H9 (cell line): ENCODE measurements at regions not wholly inside any gene's neighbourhood (a gene's known extent, or its start where the extent isn't known, plus 50 kb on each side); places are given as distances from the start of the nearest gene placed in this dataset.

ENCODE experiments used
- DNase-seq: peaks from one replicate; pipeline ENCODE4 v3.0.0-alpha.2; 2017
- H2AFZ ChIP-seq: one replicate; pipeline ENCODE4 v1.6.1; 2013; ENCODE audit warnings: mild to moderate bottlenecking, low read length, control low read depth, moderate library complexity
- H2AK5ac ChIP-seq: 2 replicates; pipeline ENCODE4 v1.6.1; 2013; ENCODE audit warnings: low read length, control low read depth, mixed read lengths; ENCODE audit not compliant: insufficient read length
- H2BK120ac ChIP-seq: one replicate; pipeline ENCODE4 v1.6.1; 2013; ENCODE audit warnings: low read depth, mild to moderate bottlenecking, low read length, control low read depth, inconsistent platforms; ENCODE audit not compliant: poor library complexity, severe bottlenecking
- H2BK12ac ChIP-seq: 2 replicates; pipeline ENCODE4 v1.6.1; 2013; ENCODE audit warnings: low read length, control low read depth, mixed read lengths, low read depth; ENCODE audit not compliant: insufficient read length
- H2BK15ac ChIP-seq: 2 replicates; pipeline ENCODE4 v1.6.1; 2013; ENCODE audit warnings: low read depth, low read length, control low read depth
- H2BK20ac ChIP-seq: one replicate; pipeline ENCODE4 v1.6.1; 2013; ENCODE audit warnings: low read depth, mild to moderate bottlenecking, low read length, control low read depth, inconsistent platforms; ENCODE audit not compliant: poor library complexity, severe bottlenecking
- H2BK5ac ChIP-seq: 2 replicates; pipeline ENCODE4 v1.6.1; 2013; ENCODE audit warnings: low read length, control low read depth, mixed read lengths; ENCODE audit not compliant: insufficient read length
- H3K14ac ChIP-seq: 2 replicates; pipeline ENCODE4 v1.6.1; 2013; ENCODE audit warnings: low read length, control low read depth; ENCODE audit not compliant: insufficient read depth
- H3K18ac ChIP-seq: 2 replicates; pipeline ENCODE4 v1.6.1; 2013; ENCODE audit warnings: low read depth, mild to moderate bottlenecking, mixed read lengths, low read length, control low read depth; ENCODE audit not compliant: insufficient read length
- H3K23ac ChIP-seq: 2 replicates; pipeline ENCODE4 v1.6.1; 2013; ENCODE audit warnings: low read length, control low read depth, mixed read lengths, low read depth; ENCODE audit not compliant: insufficient read length
- H3K23me2 ChIP-seq: 2 replicates; pipeline ENCODE4 v1.6.1; 2013; ENCODE audit warnings: low read depth, mild to moderate bottlenecking, mixed read lengths, low read length, control low read depth; ENCODE audit not compliant: insufficient read length, poor library complexity, severe bottlenecking
- H3K27ac ChIP-seq: 2 replicates; pipeline ENCODE4 v1.5.1; 2013; ENCODE audit warnings: low read length, control low read depth, mixed read lengths, low read depth; ENCODE audit not compliant: insufficient read length
- H3K27me3 ChIP-seq: 2 replicates; pipeline ENCODE4 v1.6.1; 2013; ENCODE audit warnings: low read length, control low read depth, inconsistent platforms; ENCODE audit not compliant: insufficient read depth
- H3K4ac ChIP-seq: 2 replicates; pipeline ENCODE4 v1.6.1; 2013; ENCODE audit warnings: low read depth, mild to moderate bottlenecking, control low read depth, inconsistent platforms, low read length, moderate library complexity
- H3K4me1 ChIP-seq: 2 replicates; pipeline ENCODE4 v1.6.1; 2013; ENCODE audit warnings: low read length, control low read depth, inconsistent platforms; ENCODE audit not compliant: insufficient read depth
- H3K4me2 ChIP-seq: 2 replicates; pipeline ENCODE4 v1.6.1; 2013; ENCODE audit warnings: low read length, control low read depth, mixed read lengths; ENCODE audit not compliant: insufficient read length, insufficient read depth
- H3K56ac ChIP-seq: 2 replicates; pipeline ENCODE4 v1.6.1; 2013; ENCODE audit warnings: low read depth, mild to moderate bottlenecking, mixed read lengths, low read length, control low read depth; ENCODE audit not compliant: insufficient read length
- H3K79me1 ChIP-seq: 2 replicates; pipeline ENCODE4 v1.6.1; 2013; ENCODE audit warnings: low read depth, mild to moderate bottlenecking, moderate library complexity, low read length, control low read depth, inconsistent platforms; ENCODE audit not compliant: insufficient read depth, poor library complexity, severe bottlenecking
- H3K79me2 ChIP-seq: 2 replicates; pipeline ENCODE4 v1.6.1; 2013; ENCODE audit warnings: low read length, control low read depth, inconsistent platforms; ENCODE audit not compliant: insufficient read depth
- H3K9ac ChIP-seq: 2 replicates; pipeline ENCODE4 v1.6.1; 2013; ENCODE audit warnings: low read length, control low read depth, mixed read lengths; ENCODE audit not compliant: insufficient read length; ENCODE audit errors: extremely low read depth
- H3K9me3 ChIP-seq: one replicate; pipeline ENCODE4 v1.6.1; 2013; ENCODE audit warnings: low read depth, low read length, inconsistent platforms; ENCODE audit not compliant: control insufficient read depth
- H3T11ph ChIP-seq: one replicate; pipeline ENCODE4 v1.6.1; 2013; ENCODE audit warnings: mild to moderate bottlenecking, low read length, control low read depth, inconsistent platforms
- H4K20me1 ChIP-seq: one replicate; pipeline ENCODE4 v1.6.1; 2013; ENCODE audit not compliant: control insufficient read depth, insufficient read length, insufficient read depth
- H4K5ac ChIP-seq: 2 replicates; pipeline ENCODE4 v1.6.1; 2013; ENCODE audit warnings: low read depth, mild to moderate bottlenecking, mixed read lengths, low read length, control low read depth; ENCODE audit not compliant: insufficient read length
- H4K8ac ChIP-seq: replicated peaks from 2 replicates; pipeline ENCODE4 v1.6.1; 2013; ENCODE audit warnings: low read length, control low read depth, mixed read lengths, low read depth; ENCODE audit not compliant: insufficient read length
- H4K91ac ChIP-seq: 2 replicates; pipeline ENCODE4 v1.6.1; 2013; ENCODE audit warnings: low read depth, mild to moderate bottlenecking, moderate library complexity, mixed read lengths, low read length, control low read depth; ENCODE audit not compliant: insufficient read length
- H3K27ac Mint-ChIP-seq, 3 experiments: 2 replicates in 2 of 3; 3 replicates in 1 of 3; pipeline ENCODE4 v1.8.0; 2020 to 2021; ENCODE audit warnings: mixed read lengths in 3 of 3, mild to moderate bottlenecking in 1 of 3, moderate library complexity in 1 of 3
- H3K27me3 Mint-ChIP-seq: 2 replicates; pipeline ENCODE4 v1.8.0; 2021; ENCODE audit warnings: low read depth, mild to moderate bottlenecking, moderate library complexity, mixed read lengths
- H3K36me3 Mint-ChIP-seq, 3 experiments: 2 replicates in 2 of 3; 3 replicates in 1 of 3; pipeline ENCODE4 v1.8.0; 2020 to 2021; ENCODE audit warnings: low read depth in 3 of 3, mixed read lengths in 3 of 3; ENCODE audit not compliant: insufficient read depth in 1 of 3
- H3K4me1 Mint-ChIP-seq, 2 experiments: 2 replicates each; pipeline ENCODE4 v1.8.0; 2020; ENCODE audit warnings: mixed read lengths in 2 of 2
- H3K4me3 Mint-ChIP-seq, 2 experiments: 2 replicates in 1 of 2; 3 replicates in 1 of 2; pipeline ENCODE4 v1.8.0; 2020 to 2021; ENCODE audit warnings: mild to moderate bottlenecking in 2 of 2, mixed read lengths in 2 of 2, moderate library complexity in 1 of 2
- H3K9me3 Mint-ChIP-seq, 2 experiments: 2 replicates in 1 of 2; 3 replicates in 1 of 2; pipeline ENCODE4 v1.8.0; 2020; ENCODE audit warnings: mild to moderate bottlenecking in 2 of 2, mixed read lengths in 2 of 2, moderate library complexity in 1 of 2
- WGBS: extraction: QIAGEN DNeasy Blood & Tissue Kit; methylation state at CpG from one replicate; pipeline ENCODE4 v1.1.7; 2013; ENCODE audit warnings: missing lambda C conversion rate, low lambda C conversion rate, mixed read lengths; ENCODE audit not compliant: insufficient read length; ENCODE audit errors: extremely low coverage; 5-methylcytosine and 5-hydroxymethylcytosine counted together
- TF ChIP-seq, protein P1 (sequence below): fragments of 200-600 bp; sonication (generic); conservative IDR thresholded peaks from 3 replicates; pipeline ENCODE4 v1.8.0; 2021; ENCODE audit warnings: antibody characterized with exemption, mild to moderate bottlenecking

DNA sequence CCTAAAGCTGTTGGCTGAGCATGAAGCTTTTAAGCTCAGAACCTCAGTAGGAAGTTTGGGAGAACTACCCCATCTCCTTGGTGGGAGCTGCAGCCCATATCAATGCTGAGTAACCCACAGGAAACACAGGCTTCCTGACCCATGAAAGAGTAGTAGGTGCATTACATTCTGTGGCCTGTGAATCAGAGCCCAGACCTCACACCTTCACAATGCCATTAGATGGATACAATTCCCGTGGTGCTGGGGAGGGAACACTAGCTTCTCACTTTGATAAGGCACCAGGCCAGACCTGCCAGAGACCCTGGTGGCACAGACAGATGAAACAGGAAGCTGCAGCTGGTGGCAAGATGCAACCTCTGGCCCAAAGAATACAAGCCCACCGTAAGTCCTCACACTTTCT lies 308.8 kb downstream of the NPHP4 start:
- Histone ChIP-seq H2AFZ (no peak overlapping the region), H3K4ac (no peak overlapping the region), H3K18ac (no peak overlapping the region), H2BK15ac (no peak overlapping the region), H3K56ac (no peak overlapping the region), H3K23ac (no peak overlapping the region), H2BK12ac (no peak overlapping the region), H3K27me3 (no peaks in the 10 kb centered on the region), H3K79me2 (no peaks in the 10 kb centered on the region), H2BK20ac (no peak overlapping the region), H2BK5ac (no peak overlapping the region), H3K4me2 (no peak overlapping the region), H3K27ac (no peak overlapping the region), H4K91ac (no peak overlapping the region), H2BK120ac (no peak overlapping the region), H4K20me1 (no peaks in the 10 kb centered on the region), H4K8ac (no peak overlapping the region), H3K79me1 (no peaks in the 10 kb centered on the region), H3K9ac (no peak overlapping the region), H3K4me1 (no peaks in the 10 kb centered on the region), H2AK5ac (no peak overlapping the region), H4K5ac (no peak overlapping the region), H3K14ac (no peak overlapping the region), H3K9me3 (no peaks in the 10 kb centered on the region), H3K23me2 (no peaks in the 10 kb centered on the region), H3T11ph (no peak overlapping the region)
- Mint-ChIP-seq H3K27me3 (peaks cover 16% of the 10 kb centered on the region), H3K4me3 (no peak overlapping the region), H3K4me1 (peaks cover 4 to 5% of the 10 kb centered on the region in 2 experiments; a peak in 3 of 4 replicates), H3K9me3 (peaks cover 0 to 3% of the 10 kb centered on the region in 2 experiments; a peak in 3 of 5 replicates), H3K27ac (no peak overlapping the region), H3K36me3 (peaks cover 0 to 4% (median 0%) of the 10 kb centered on the region in 3 experiments; a peak in 2 of 7 replicates)
- TF ChIP-seq, protein P1, sequence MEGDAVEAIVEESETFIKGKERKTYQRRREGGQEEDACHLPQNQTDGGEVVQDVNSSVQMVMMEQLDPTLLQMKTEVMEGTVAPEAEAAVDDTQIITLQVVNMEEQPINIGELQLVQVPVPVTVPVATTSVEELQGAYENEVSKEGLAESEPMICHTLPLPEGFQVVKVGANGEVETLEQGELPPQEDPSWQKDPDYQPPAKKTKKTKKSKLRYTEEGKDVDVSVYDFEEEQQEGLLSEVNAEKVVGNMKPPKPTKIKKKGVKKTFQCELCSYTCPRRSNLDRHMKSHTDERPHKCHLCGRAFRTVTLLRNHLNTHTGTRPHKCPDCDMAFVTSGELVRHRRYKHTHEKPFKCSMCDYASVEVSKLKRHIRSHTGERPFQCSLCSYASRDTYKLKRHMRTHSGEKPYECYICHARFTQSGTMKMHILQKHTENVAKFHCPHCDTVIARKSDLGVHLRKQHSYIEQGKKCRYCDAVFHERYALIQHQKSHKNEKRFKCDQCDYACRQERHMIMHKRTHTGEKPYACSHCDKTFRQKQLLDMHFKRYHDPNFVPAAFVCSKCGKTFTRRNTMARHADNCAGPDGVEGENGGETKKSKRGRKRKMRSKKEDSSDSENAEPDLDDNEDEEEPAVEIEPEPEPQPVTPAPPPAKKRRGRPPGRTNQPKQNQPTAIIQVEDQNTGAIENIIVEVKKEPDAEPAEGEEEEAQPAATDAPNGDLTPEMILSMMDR = no peak
- no CpG with 5 or more reads among the region's 2 CpGs for WGBS
- DNase-seq = no peak
